WTC11 (cell line): ENCODE measurements at regions not wholly inside any gene's neighbourhood (a gene's known extent, or its start where the extent isn't known, plus 50 kb on each side); places are given as distances from the start of the nearest gene placed in this dataset.

Experiments used
- ATAC-seq: fragments of 200-7000 bp; cut with Tn5 transposase; 2 replicates; pipeline ENCODE4 v1.10.0; 2021; ENCODE audit warnings: mild to moderate bottlenecking, moderate library complexity
- CTCF ChIA-PET: fragments of 300-600 bp; sonication (Branson Sonifier 250); formaldehyde crosslinking; loops from one replicate; lab custom pipeline; 2021; ENCODE audit warnings: antibody characterized with exemption; lab: Charles Lee
- POLR2A ChIA-PET: fragments of 350-600 bp; sonication (Branson Sonifier 250); formaldehyde crosslinking; loops from one replicate; lab custom pipeline; 2021; ENCODE audit warnings: antibody characterized with exemption; lab: Charles Lee
- DNase-seq: peaks from one replicate; pipeline ENCODE4 v3.0.0; 2021; ENCODE audit warnings: low spot score
- H3K27ac Mint-ChIP-seq: 2 replicates; pipeline ENCODE4 v1.8.0; 2021; ENCODE audit warnings: mixed read lengths
- H3K27me3 Mint-ChIP-seq: 2 replicates; pipeline ENCODE4 v1.8.0; 2021; ENCODE audit warnings: low read depth, mild to moderate bottlenecking, moderate library complexity, mixed read lengths
- H3K36me3 Mint-ChIP-seq: 2 replicates; pipeline ENCODE4 v1.8.0; 2021; ENCODE audit warnings: mixed read lengths
- H3K4me1 Mint-ChIP-seq: 2 replicates; pipeline ENCODE4 v1.8.0; 2022; ENCODE audit warnings: mixed read lengths
- H3K4me3 Mint-ChIP-seq: 2 replicates; pipeline ENCODE4 v1.8.0; 2021; ENCODE audit warnings: mild to moderate bottlenecking, moderate library complexity, mixed read lengths
- H3K9me3 Mint-ChIP-seq: 2 replicates; pipeline ENCODE4 v1.8.0; 2021; ENCODE audit warnings: mixed read lengths
- ARID4B ChIP-seq: sonication (generic); formaldehyde crosslinking; IDR thresholded peaks from 2 replicates; pipeline ENCODE4 v1.8.0; 2023; ENCODE audit warnings: missing genetic modification reagents, mild to moderate bottlenecking, borderline replicate concordance
- ATF6 ChIP-seq: sonication (generic); formaldehyde crosslinking; IDR thresholded peaks from 2 replicates; pipeline ENCODE4 v1.8.1; 2023; ENCODE audit warnings: mild to moderate bottlenecking, missing genetic modification reagents
- CREB1 ChIP-seq: sonication (generic); formaldehyde crosslinking; IDR thresholded peaks from 2 replicates; pipeline ENCODE4 v1.8.0; 2023; ENCODE audit warnings: mild to moderate bottlenecking, missing genetic modification reagents
- ESRRA ChIP-seq: sonication (generic); formaldehyde crosslinking; IDR thresholded peaks from 2 replicates; pipeline ENCODE4 v1.8.1; 2022; ENCODE audit warnings: mild to moderate bottlenecking, missing genetic modification reagents, borderline replicate concordance
- GRHL2 ChIP-seq: fragments of 250-450 bp; sonication (Bioruptor Pico); IDR thresholded peaks from 2 replicates; pipeline ENCODE4 v1.8.0; 2022; ENCODE audit warnings: mild to moderate bottlenecking, moderate library complexity; ENCODE audit not compliant: insufficient replicate concordance, severe bottlenecking
- GTF2I ChIP-seq: fragments of 250-450 bp; sonication (Bioruptor Pico); conservative IDR thresholded peaks from 2 replicates; pipeline ENCODE4 v1.4.0; 2021; ENCODE audit warnings: mild to moderate bottlenecking
- IRF2 ChIP-seq: sonication (generic); formaldehyde crosslinking; IDR thresholded peaks from 2 replicates; pipeline ENCODE4 v1.8.0; 2022; ENCODE audit warnings: low read depth, missing genetic modification reagents, borderline replicate concordance
- KAT7 ChIP-seq: sonication (generic); formaldehyde crosslinking; IDR thresholded peaks from 2 replicates; pipeline ENCODE4 v1.8.1; 2023; ENCODE audit warnings: missing genetic modification reagents, mild to moderate bottlenecking, borderline replicate concordance
- MAX ChIP-seq: sonication (generic); formaldehyde crosslinking; IDR thresholded peaks from 2 replicates; pipeline ENCODE4 v1.8.0; 2022; ENCODE audit warnings: mild to moderate bottlenecking, missing genetic modification reagents
- NFE2L1 ChIP-seq: sonication (generic); formaldehyde crosslinking; IDR thresholded peaks from 2 replicates; pipeline ENCODE4 v1.8.1; 2023; ENCODE audit warnings: missing genetic modification reagents
- NR1H2 ChIP-seq: sonication (generic); formaldehyde crosslinking; IDR thresholded peaks from 2 replicates; pipeline ENCODE4 v1.9.0; 2021; ENCODE audit warnings: mild to moderate bottlenecking, moderate library complexity, missing genetic modification reagents
- SMAD4 ChIP-seq: sonication (generic); formaldehyde crosslinking; IDR thresholded peaks from 2 replicates; pipeline ENCODE4 v1.8.0; 2022; ENCODE audit warnings: mild to moderate bottlenecking, missing genetic modification reagents
- TEAD4 ChIP-seq: sonication (generic); formaldehyde crosslinking; IDR thresholded peaks from 2 replicates; pipeline ENCODE4 v1.8.0; 2022; ENCODE audit warnings: mild to moderate bottlenecking, missing genetic modification reagents
- TP53 ChIP-seq: sonication (generic); formaldehyde crosslinking; IDR thresholded peaks from 2 replicates; pipeline ENCODE4 v1.8.1; 2023; ENCODE audit warnings: mild to moderate bottlenecking, missing genetic modification reagents
- USF1 ChIP-seq: sonication (generic); formaldehyde crosslinking; IDR thresholded peaks from 2 replicates; pipeline ENCODE4 v1.8.0; 2022; ENCODE audit warnings: mild to moderate bottlenecking, missing genetic modification reagents
- ZBTB21 ChIP-seq: sonication (generic); formaldehyde crosslinking; IDR thresholded peaks from 2 replicates; pipeline ENCODE4 v1.8.1; 2023; ENCODE audit warnings: mild to moderate bottlenecking, missing genetic modification reagents, borderline replicate concordance
- ZNF532 ChIP-seq: fragments of 250-450 bp; sonication (Bioruptor Pico); IDR thresholded peaks from 2 replicates; pipeline ENCODE4 v1.9.0; 2021; ENCODE audit warnings: mild to moderate bottlenecking, borderline replicate concordance

- Mint-ChIP-seq H3K4me1 (peaks cover 11% of the 10 kb centered on the region; the same call in 1 of the 2 replicates), H3K36me3 (peaks cover 6% of the 10 kb centered on the region), H3K27ac (no peak overlapping the region), H3K27me3 (no peaks in the 10 kb centered on the region), H3K9me3 (peaks cover 18% of the 10 kb centered on the region), H3K4me3 (no peak overlapping the region)
- no peak for TF ChIP-seq ATF6 (CRISPR knock-in tag)
- TF ChIP-seq NFE2L1 (CRISPR knock-in tag): no peak
- no peak for TF ChIP-seq TP53 (CRISPR knock-in tag)
- no peak for TF ChIP-seq TEAD4 (CRISPR knock-in tag)
- TF ChIP-seq IRF2: no peak
- no peak for TF ChIP-seq ESRRA (CRISPR knock-in tag)
- no peak for TF ChIP-seq GTF2I
- TF ChIP-seq NR1H2 (CRISPR knock-in tag): no peak
- TF ChIP-seq SMAD4 (CRISPR knock-in tag): no peak
- TF ChIP-seq CREB1 (CRISPR knock-in tag): no peak
- TF ChIP-seq USF1 (CRISPR knock-in tag): no peak
- TF ChIP-seq KAT7 (CRISPR knock-in tag): no peak
- no peak for TF ChIP-seq ZBTB21 (CRISPR knock-in tag)
- no peak for TF ChIP-seq MAX (CRISPR knock-in tag)
- no peak for TF ChIP-seq ARID4B (CRISPR knock-in tag)
- no peak for DNase-seq
- ATAC-seq: no peak; the same call in 1 of the 2 replicates
- ChIA-PET POLR2A (no interaction called here), CTCF (no interaction called here)
These were observed 75.3 kb upstream of the C7orf33 start for GRCh38 chr7:148515237-148515636.

- DNase-seq (no peak), ATAC-seq (no peak)
- no peak overlapping the region for H3K4me3 Mint-ChIP-seq
- H3K9me3 Mint-ChIP-seq: peaks cover 18% of the 10 kb centered on the region
- ChIA-PET CTCF (no interaction called here), POLR2A (no interaction called here)
- no peak overlapping the region for H3K27ac Mint-ChIP-seq
- H3K4me1 Mint-ChIP-seq: peaks cover 11% of the 10 kb centered on the region; the same call in 1 of the 2 replicates
- H3K36me3 Mint-ChIP-seq: peaks cover 6% of the 10 kb centered on the region
- H3K27me3 Mint-ChIP-seq: no peaks in the 10 kb centered on the region
- TF ChIP-seq ZNF532 (CRISPR knock-in tag) (no peak), GRHL2 (CRISPR knock-in tag) (no peak), ARID4B (CRISPR knock-in tag) (no peak)
These were observed 74.6 kb upstream of the C7orf33 start for GRCh38 chr7:148515728-148516695.
